KMS-11 (cell line): ENCODE measurements at regions not wholly inside any gene's neighbourhood (a gene's known extent, or its start where the extent isn't known, plus 50 kb on each side); places are given as distances from the start of the nearest gene placed in this dataset.
A peak's percentile ranks its signal among the peaks of the same experiment; 100 is the strongest.

Source experiments
- H2AFZ ChIP-seq: fragments of 200-600 bp; sonication (generic); 2 replicates; pipeline ENCODE4 v1.6.1; 2016; ENCODE audit warnings: antibody characterized with exemption, mixed run types, low read depth
- H3K27ac ChIP-seq: fragments of 200-600 bp; sonication (generic); 2 replicates; pipeline ENCODE4 v1.6.1; 2016; ENCODE audit warnings: mild to moderate bottlenecking, mixed run types
- H3K27me3 ChIP-seq: fragments of 200-600 bp; sonication (generic); 2 replicates; pipeline ENCODE4 v1.6.1; 2017; ENCODE audit warnings: mild to moderate bottlenecking, low read depth, mixed run types, moderate library complexity; ENCODE audit not compliant: insufficient read depth
- H3K36me3 ChIP-seq: fragments of 200-600 bp; sonication (generic); 2 replicates; pipeline ENCODE4 v1.6.1; 2017; ENCODE audit warnings: mild to moderate bottlenecking, mixed run types; ENCODE audit not compliant: insufficient read depth
- H3K4me1 ChIP-seq: fragments of 200-600 bp; sonication (generic); 2 replicates; pipeline ENCODE4 v1.6.1; 2016; ENCODE audit warnings: mild to moderate bottlenecking, low read depth, mixed run types; ENCODE audit not compliant: poor library complexity, severe bottlenecking
- H3K4me2 ChIP-seq: fragments of 200-600 bp; sonication (generic); 2 replicates; pipeline ENCODE4 v1.7.0; 2016; ENCODE audit warnings: mild to moderate bottlenecking, mixed run types
- H3K4me3 ChIP-seq: fragments of 200-600 bp; sonication (generic); IDR thresholded peaks from 2 replicates; pipeline ENCODE4 v1.6.1; 2017; ENCODE audit warnings: low read depth, low read length, mixed read lengths; ENCODE audit not compliant: insufficient read depth
- H3K79me2 ChIP-seq: fragments of 200-600 bp; sonication (generic); 2 replicates; pipeline ENCODE4 v1.6.1; 2016; ENCODE audit warnings: low read depth, mixed run types; ENCODE audit not compliant: insufficient read depth
- H3K9ac ChIP-seq: fragments of 200-600 bp; sonication (generic); 2 replicates; pipeline ENCODE4 v1.6.1; 2016; ENCODE audit warnings: mild to moderate bottlenecking, mixed run types
- H4K20me1 ChIP-seq: fragments of 200-600 bp; sonication (generic); 2 replicates; pipeline ENCODE4 v1.6.1; 2016; ENCODE audit warnings: mild to moderate bottlenecking, mixed run types; ENCODE audit not compliant: insufficient read depth
- TF ChIP-seq, protein P1 (sequence below): fragments of 200-600 bp; sonication (generic); conservative IDR thresholded peaks from 2 replicates; pipeline ENCODE4 v1.6.1; 2017; ENCODE audit warnings: low read depth, mild to moderate bottlenecking, antibody characterized with exemption, low read length, moderate library complexity, mixed read lengths

DNA sequence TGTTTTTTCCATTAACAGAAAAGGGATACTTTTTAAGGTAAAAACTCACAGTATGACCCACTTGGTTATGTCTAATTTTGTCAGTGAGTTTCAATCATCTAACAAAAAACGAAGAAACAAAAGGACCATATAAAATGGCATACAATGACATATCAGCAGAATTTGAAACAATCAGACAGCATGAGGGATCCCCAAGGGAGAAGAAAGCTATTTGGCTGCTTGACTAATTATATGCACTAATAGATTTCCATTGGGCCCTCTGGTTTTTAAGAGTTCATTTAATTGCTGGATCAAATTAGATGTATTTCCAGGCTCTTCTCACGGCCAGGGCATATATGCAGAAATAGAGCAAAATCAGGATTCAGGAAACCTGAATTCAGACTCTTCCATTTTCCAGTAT, 376.4 kb upstream of the GBE1 start:
- no peak overlapping the region for H2AFZ ChIP-seq
- no peak overlapping the region for H3K9ac ChIP-seq
- TF ChIP-seq, protein P1, sequence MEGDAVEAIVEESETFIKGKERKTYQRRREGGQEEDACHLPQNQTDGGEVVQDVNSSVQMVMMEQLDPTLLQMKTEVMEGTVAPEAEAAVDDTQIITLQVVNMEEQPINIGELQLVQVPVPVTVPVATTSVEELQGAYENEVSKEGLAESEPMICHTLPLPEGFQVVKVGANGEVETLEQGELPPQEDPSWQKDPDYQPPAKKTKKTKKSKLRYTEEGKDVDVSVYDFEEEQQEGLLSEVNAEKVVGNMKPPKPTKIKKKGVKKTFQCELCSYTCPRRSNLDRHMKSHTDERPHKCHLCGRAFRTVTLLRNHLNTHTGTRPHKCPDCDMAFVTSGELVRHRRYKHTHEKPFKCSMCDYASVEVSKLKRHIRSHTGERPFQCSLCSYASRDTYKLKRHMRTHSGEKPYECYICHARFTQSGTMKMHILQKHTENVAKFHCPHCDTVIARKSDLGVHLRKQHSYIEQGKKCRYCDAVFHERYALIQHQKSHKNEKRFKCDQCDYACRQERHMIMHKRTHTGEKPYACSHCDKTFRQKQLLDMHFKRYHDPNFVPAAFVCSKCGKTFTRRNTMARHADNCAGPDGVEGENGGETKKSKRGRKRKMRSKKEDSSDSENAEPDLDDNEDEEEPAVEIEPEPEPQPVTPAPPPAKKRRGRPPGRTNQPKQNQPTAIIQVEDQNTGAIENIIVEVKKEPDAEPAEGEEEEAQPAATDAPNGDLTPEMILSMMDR, result no peak
- no peaks in the 10 kb centered on the region for H3K79me2 ChIP-seq
- H3K36me3 ChIP-seq, result no peaks in the 10 kb centered on the region
- H3K4me3 ChIP-seq, result no peak overlapping the region
- H3K4me2 ChIP-seq, result no peak overlapping the region
- no peaks in the 10 kb centered on the region for H3K27me3 ChIP-seq
- H3K27ac ChIP-seq, result no peak overlapping the region
- H3K4me1 ChIP-seq, result no peaks in the 10 kb centered on the region
- no peaks in the 10 kb centered on the region for H4K20me1 ChIP-seq

DNA sequence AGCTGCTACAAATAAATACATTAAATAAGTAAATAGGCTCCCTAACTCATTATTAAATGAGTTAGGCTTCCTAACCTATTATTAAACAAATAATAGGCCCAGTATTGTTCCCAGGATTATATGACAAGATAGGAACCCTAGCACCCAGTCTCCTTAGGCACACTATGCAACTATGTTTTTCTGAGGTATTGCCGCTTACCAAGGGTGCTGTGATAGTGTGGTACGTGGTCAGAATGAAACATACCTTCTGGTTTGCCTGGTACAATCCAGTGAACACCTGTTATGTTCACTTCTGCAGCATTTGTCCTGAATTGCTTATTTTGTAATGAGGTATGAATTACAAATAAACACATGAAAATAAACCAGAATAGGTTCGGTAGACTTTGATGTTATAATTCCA, 375.6 kb upstream of the GBE1 start:
- Histone ChIP-seq H2AFZ (no peak overlapping the region), H3K27me3 (no peaks in the 10 kb centered on the region), H3K27ac (no peak overlapping the region), H4K20me1 (no peaks in the 10 kb centered on the region), H3K4me3 (no peak overlapping the region), H3K9ac (no peak overlapping the region), H3K79me2 (no peaks in the 10 kb centered on the region), H3K36me3 (no peaks in the 10 kb centered on the region), H3K4me1 (no peaks in the 10 kb centered on the region), H3K4me2 (no peak overlapping the region)
- TF ChIP-seq, protein P1, result no peak

DNA sequence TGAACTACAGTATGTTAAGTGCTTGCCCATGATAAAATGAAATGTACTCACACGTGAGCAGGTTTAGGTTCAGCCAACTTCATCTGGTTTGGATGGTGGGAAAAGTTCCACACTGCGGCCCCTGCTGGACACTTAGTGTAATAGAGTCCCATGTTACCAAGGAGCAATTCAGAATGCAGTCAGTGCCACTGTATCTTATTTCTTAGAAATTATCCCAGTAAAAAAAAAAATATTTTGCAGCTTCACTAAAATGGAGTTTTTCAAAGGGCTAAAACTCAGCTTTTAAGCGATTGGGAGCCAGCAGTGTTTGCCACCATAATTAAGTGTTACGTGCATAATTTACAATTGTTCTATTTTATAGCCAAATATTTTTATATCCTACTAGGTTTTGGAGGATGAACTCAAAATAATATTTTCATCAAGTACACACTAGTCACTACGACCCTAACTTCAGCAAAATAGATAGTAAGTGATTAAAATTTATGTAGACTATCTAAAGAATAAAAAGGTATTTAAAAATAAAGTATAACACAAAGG, 371.7 kb upstream of the GBE1 start:
- Histone ChIP-seq H4K20me1 (no peaks in the 10 kb centered on the region), H2AFZ (no peak overlapping the region), H3K36me3 (no peaks in the 10 kb centered on the region), H3K79me2 (no peaks in the 10 kb centered on the region), H3K27me3 (no peaks in the 10 kb centered on the region), H3K4me2 (no peak overlapping the region), H3K9ac (no peak overlapping the region), H3K27ac (no peak overlapping the region), H3K4me3 (no peak overlapping the region), H3K4me1 (no peaks in the 10 kb centered on the region)
- TF ChIP-seq, protein P1, result peak; percentile 69

DNA sequence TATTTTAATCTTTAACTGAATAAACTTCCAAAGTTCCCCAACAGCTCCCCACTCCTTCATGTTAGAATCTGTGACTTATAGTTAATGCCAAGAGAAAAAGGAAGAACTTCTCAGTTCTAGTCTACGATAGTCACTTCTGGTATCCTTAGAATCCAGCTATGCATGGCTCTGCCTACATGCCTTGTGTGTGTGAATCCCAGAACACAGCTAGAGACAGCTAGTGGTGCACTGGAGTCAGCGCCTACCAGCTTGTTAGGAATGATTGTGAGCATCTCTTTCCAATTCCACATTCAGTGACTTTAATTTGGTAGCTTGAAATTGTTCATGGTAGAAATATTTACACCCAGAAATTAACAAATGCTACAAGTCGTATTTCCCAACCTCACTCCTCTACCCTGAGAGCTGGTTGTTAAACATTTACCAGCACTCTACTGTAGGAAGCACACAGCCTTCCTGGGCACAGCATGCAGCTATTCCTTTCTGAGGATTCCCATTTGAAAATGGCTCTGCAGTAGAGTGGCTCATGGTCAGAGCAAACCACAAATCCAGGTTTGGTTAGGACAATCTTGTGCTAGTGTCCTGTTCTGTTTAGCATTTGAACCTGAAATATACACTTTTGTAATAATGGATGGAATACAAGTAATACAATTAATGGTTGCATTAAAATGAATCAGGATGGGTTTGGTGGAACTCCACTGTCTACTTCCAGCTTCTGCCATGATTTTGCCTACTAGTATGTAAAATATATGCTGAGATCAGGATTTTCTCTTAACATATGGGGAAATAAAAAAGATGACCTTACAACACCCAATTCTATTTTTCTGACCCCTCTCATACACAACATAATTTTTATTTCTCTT, 371.0 kb upstream of the GBE1 start:
- Histone ChIP-seq H2AFZ (no peak overlapping the region), H4K20me1 (no peaks in the 10 kb centered on the region), H3K4me3 (no peak overlapping the region), H3K36me3 (no peaks in the 10 kb centered on the region), H3K4me2 (no peak overlapping the region), H3K27ac (no peak overlapping the region), H3K4me1 (no peaks in the 10 kb centered on the region), H3K9ac (no peak overlapping the region), H3K27me3 (no peaks in the 10 kb centered on the region), H3K79me2 (no peaks in the 10 kb centered on the region)
- TF ChIP-seq, protein P1, result no peak
